Epithelial cell of proximal tubule (primary cell): ENCODE measurements at regions not wholly inside any gene's neighbourhood (a gene's known extent, or its start where the extent isn't known, plus 50 kb on each side); places are given as distances from the start of the nearest gene placed in this dataset.

Experiments
- DNase-seq: peaks from one replicate; pipeline ENCODE4 v3.0.0-alpha.2; 2011; ENCODE audit warnings: low read depth
- H3K4me3 ChIP-seq: 2 replicates; pipeline ENCODE4 v1.5.1; 2011; ENCODE audit warnings: low read depth, mild to moderate bottlenecking, low read length
- CTCF ChIP-seq: conservative IDR thresholded peaks from 2 replicates; pipeline ENCODE4 v1.5.1; 2012; ENCODE audit warnings: low read depth, mild to moderate bottlenecking, low read length

- no peak overlapping the region for H3K4me3 ChIP-seq
- DNase-seq: no peak
- no peak for TF ChIP-seq CTCF
Measured at GRCh38 chr6:137981758-137982157, 114.7 kb downstream of the TNFAIP3 start.

- TF ChIP-seq CTCF: no peak
- no peak overlapping the region for H3K4me3 ChIP-seq
- no peak for DNase-seq
Measured at GRCh38 chr6:137982418-137983189, 115.5 kb downstream of the TNFAIP3 start.

- H3K4me3 ChIP-seq: no peak overlapping the region
- DNase-seq: no peak
- TF ChIP-seq CTCF: no peak
Measured at GRCh38 chr6:137983269-137983668, 116.2 kb downstream of the TNFAIP3 start.

GRCh38 chr6:137989664-137990063 is 117.6 kb downstream of the PERP start:
- no peak for TF ChIP-seq CTCF
- no peak overlapping the region for H3K4me3 ChIP-seq
- DNase-seq: no peak

GRCh38 chr6:137995371-137995770 is 111.8 kb downstream of the PERP start:
- no peak overlapping the region for H3K4me3 ChIP-seq

GRCh38 chr6:137998461-137999019 is 108.7 kb downstream of the PERP start:
- no peak for TF ChIP-seq CTCF
- no peak for DNase-seq
- no peak overlapping the region for H3K4me3 ChIP-seq

More at GRCh38 chr6:137995371-137995770, 111.8 kb downstream of the PERP start:
- no peak for TF ChIP-seq CTCF
- DNase-seq: no peak

- no peak for TF ChIP-seq CTCF
- DNase-seq: no peak
- no peak overlapping the region for H3K4me3 ChIP-seq
Measured at GRCh38 chr6:137999815-138000214, 107.4 kb downstream of the PERP start.
